H1 (cell line): ENCODE measurements at regions not wholly inside any gene's neighbourhood (a gene's known extent, or its start where the extent isn't known, plus 50 kb on each side); places are given as distances from the start of the nearest gene placed in this dataset.

Experiments
- CTCF ChIA-PET: fragments of 300-600 bp; sonication (Branson Sonifier 250); formaldehyde crosslinking; loops from one replicate; lab custom pipeline; 2021; ENCODE audit not compliant: partially characterized antibody; lab: Charles Lee
- POLR2A ChIA-PET: fragments of 300-600 bp; sonication (Branson Sonifier 250); formaldehyde crosslinking; loops from one replicate; lab custom pipeline; 2021; ENCODE audit warnings: inconsistent platforms; ENCODE audit not compliant: partially characterized antibody; lab: Charles Lee
- DNase-seq, 2 experiments: peaks; one replicate each; pipeline versions ENCODE4 v3.0.0 to v3.0.0-alpha.2; 2010 to 2022; ENCODE audit warnings: low spot score in 2 of 2, low read depth in 1 of 2, mixed read lengths in 1 of 2
- FAIRE-seq: peaks from 2 replicates; lab custom pipeline; 2011; peaks lifted over from hg19 to GRCh38; lab: Jason Lieb, UNC
- H2AFZ ChIP-seq: 2 replicates; pipeline ENCODE4 v1.8.1; 2012; ENCODE audit warnings: low read length, inconsistent platforms
- H2AK5ac ChIP-seq: 2 replicates; pipeline ENCODE4 v1.6.1; 2013; ENCODE audit warnings: low read depth, low read length
- H2BK120ac ChIP-seq: replicated peaks from 2 replicates; pipeline ENCODE3; 2013; ENCODE audit warnings: low read depth, low read length, inconsistent platforms
- H2BK12ac ChIP-seq: 2 replicates; pipeline ENCODE4 v1.6.1; 2013; ENCODE audit warnings: low read depth, low read length
- H2BK15ac ChIP-seq: 2 replicates; pipeline ENCODE4 v1.6.1; 2013; ENCODE audit warnings: low read length
- H2BK20ac ChIP-seq: 2 replicates; pipeline ENCODE4 v1.6.1; 2013; ENCODE audit warnings: low read length
- H2BK5ac ChIP-seq: 2 replicates; pipeline ENCODE4 v1.6.1; 2013; ENCODE audit warnings: low read depth, low read length
- H3K14ac ChIP-seq: 2 replicates; pipeline ENCODE4 v1.6.1; 2013; ENCODE audit warnings: inconsistent platforms; ENCODE audit not compliant: insufficient read length
- H3K18ac ChIP-seq: 2 replicates; pipeline ENCODE4 v1.6.1; 2013; ENCODE audit warnings: low read length; ENCODE audit errors: extremely low read depth
- H3K23ac ChIP-seq: 2 replicates; pipeline ENCODE4 v1.6.1; 2013; ENCODE audit warnings: inconsistent platforms; ENCODE audit not compliant: insufficient read length
- H3K23me2 ChIP-seq: 2 replicates; pipeline ENCODE4 v1.6.1; 2013; ENCODE audit warnings: low read depth, low read length
- H3K27ac ChIP-seq: 2 replicates; pipeline ENCODE4 v1.6.1; 2011; ENCODE audit warnings: low read depth, low read length, inconsistent platforms
- H3K27me3 ChIP-seq, 4 experiments: replicated peaks in 1 of 4; 1 replicate in 1 of 4; 2 replicates in 3 of 4; pipeline versions ENCODE4 v1.6.1 to v1.8.1; 2011 to 2013; ENCODE audit warnings: low read length in 3 of 4, mild to moderate bottlenecking in 3 of 4, inconsistent platforms in 2 of 4, mixed read lengths in 2 of 4, moderate library complexity in 1 of 4; ENCODE audit not compliant: control insufficient read depth in 3 of 4, insufficient read depth in 3 of 4; ENCODE audit errors: extremely low read depth in 1 of 4
- H3K36me3 ChIP-seq, 4 experiments: 2 replicates each; pipeline versions ENCODE4 v1.6.1 to v1.8.1; 2011 to 2013; ENCODE audit warnings: mild to moderate bottlenecking in 4 of 4, low read length in 3 of 4, moderate library complexity in 2 of 4, control low read depth in 1 of 4, inconsistent platforms in 1 of 4; ENCODE audit not compliant: insufficient read depth in 4 of 4, control insufficient read depth in 2 of 4
- H3K4ac ChIP-seq: replicated peaks from 2 replicates; pipeline ENCODE3; 2013; ENCODE audit warnings: low read length, low read depth, mixed read lengths, inconsistent platforms; ENCODE audit not compliant: insufficient read length
- H3K4me1 ChIP-seq, 4 experiments: replicated peaks in 1 of 4; 1 replicate in 1 of 4; 2 replicates in 3 of 4; pipeline versions ENCODE4 v1.6.1 to v1.8.1; 2011 to 2013; ENCODE audit warnings: low read length in 3 of 4, inconsistent platforms in 2 of 4, mixed read lengths in 1 of 4; ENCODE audit not compliant: insufficient read depth in 4 of 4, control insufficient read depth in 3 of 4
- H3K4me2 ChIP-seq, 2 experiments: 2 replicates each; pipeline versions ENCODE4 v1.6.1 to v1.8.1; 2011 to 2013; ENCODE audit warnings: low read depth in 2 of 2, low read length in 2 of 2, control low read depth in 1 of 2, inconsistent platforms in 1 of 2, mild to moderate bottlenecking in 1 of 2; ENCODE audit not compliant: insufficient read depth in 1 of 2
- H3K4me3 ChIP-seq, 4 experiments: fragments of 200-600, 300-600 bp in 1 of 4; sonication (generic), shearing (Covaris generic), sonication (Bioruptor Twin) in 1 of 4; 2 replicates each; pipeline versions ENCODE4 v1.5.1 to v1.8.1; 2011 to 2016; ENCODE audit warnings: low read length in 4 of 4, low read depth in 3 of 4, control low read depth in 2 of 4, inconsistent platforms in 2 of 4, mild to moderate bottlenecking in 2 of 4, mixed read lengths in 1 of 4, moderate library complexity in 1 of 4; ENCODE audit not compliant: insufficient read depth in 2 of 4; ENCODE audit errors: extremely low read depth in 1 of 4
- H3K56ac ChIP-seq: replicated peaks from 2 replicates; pipeline ENCODE3; 2013; ENCODE audit warnings: low read depth, mild to moderate bottlenecking, mixed read lengths, low read length, inconsistent platforms; ENCODE audit not compliant: insufficient read length
- H3K79me1 ChIP-seq: 2 replicates; pipeline ENCODE4 v1.6.1; 2013; ENCODE audit warnings: low read depth, low read length, control low read depth
- H3K79me2 ChIP-seq, 2 experiments: 2 replicates each; pipeline versions ENCODE4 v1.6.1 to v1.8.1; 2012 to 2013; ENCODE audit warnings: low read length in 2 of 2, mild to moderate bottlenecking in 2 of 2, inconsistent platforms in 1 of 2; ENCODE audit not compliant: insufficient read depth in 2 of 2, control insufficient read depth in 1 of 2
- H3K9ac ChIP-seq, 4 experiments: replicated peaks in 1 of 4; 1 replicate in 1 of 4; 2 replicates in 3 of 4; pipeline versions ENCODE4 v1.6.1 to v1.8.1; 2011 to 2013; ENCODE audit warnings: low read depth in 3 of 4, low read length in 3 of 4, control low read depth in 2 of 4, mild to moderate bottlenecking in 2 of 4, moderate library complexity in 2 of 4, inconsistent platforms in 1 of 4; ENCODE audit errors: extremely low read depth in 1 of 4
- H3K9me3 ChIP-seq, 2 experiments: 2 replicates each; pipeline versions ENCODE4 v1.6.1 to v1.8.1; 2012 to 2013; ENCODE audit warnings: mild to moderate bottlenecking in 2 of 2, moderate library complexity in 2 of 2, control low read depth in 1 of 2, inconsistent platforms in 1 of 2, low read depth in 1 of 2, low read length in 1 of 2, mixed read lengths in 1 of 2; ENCODE audit not compliant: insufficient read depth in 2 of 2
- H4K20me1 ChIP-seq, 2 experiments: replicated peaks in 1 of 2; 2 replicates each; pipeline versions ENCODE3 to v1.8.1; 2011 to 2013; ENCODE audit warnings: inconsistent platforms in 2 of 2, low read length in 2 of 2, mild to moderate bottlenecking in 1 of 2; ENCODE audit not compliant: insufficient read depth in 2 of 2, control insufficient read depth in 1 of 2
- H4K5ac ChIP-seq: 2 replicates; pipeline ENCODE4 v1.6.1; 2013; ENCODE audit warnings: low read length, low read depth, mixed read lengths, inconsistent platforms; ENCODE audit not compliant: insufficient read length
- H4K8ac ChIP-seq: 2 replicates; pipeline ENCODE4 v1.8.0; 2013; ENCODE audit warnings: mild to moderate bottlenecking, moderate library complexity, low read length, inconsistent platforms; ENCODE audit not compliant: insufficient read depth; ENCODE audit errors: extremely low read depth
- H4K91ac ChIP-seq: replicated peaks from 2 replicates; pipeline ENCODE3; 2013; ENCODE audit warnings: low read length, mixed read lengths, inconsistent platforms; ENCODE audit not compliant: insufficient read length
- CBX5 ChIP-seq: fragments of 300-800, 300-1000 bp; sonication (generic); IDR thresholded peaks from 2 replicates; pipeline ENCODE4 v1.7.1; 2016; ENCODE audit warnings: antibody characterized with exemption, low read length, low read depth
- CTBP2 ChIP-seq: IDR thresholded peaks from 2 replicates; pipeline ENCODE4 v1.7.0; 2011; ENCODE audit warnings: borderline replicate concordance, mild to moderate bottlenecking, moderate library complexity, mixed read lengths, low read length; ENCODE audit not compliant: insufficient read depth, insufficient read length
- EP300 ChIP-seq, 2 experiments: IDR thresholded peaks; 1 replicate in 1 of 2; 2 replicates in 1 of 2; pipeline ENCODE4 v1.6.1; 2011 to 2012; ENCODE audit warnings: low read depth in 2 of 2, low read length in 2 of 2, mild to moderate bottlenecking in 2 of 2, borderline replicate concordance in 1 of 2, inconsistent platforms in 1 of 2, moderate library complexity in 1 of 2
- GTF2F1 ChIP-seq: IDR thresholded peaks from 2 replicates; pipeline ENCODE4 v1.6.1; 2012; ENCODE audit warnings: low read depth, low read length, improper control_type of control experiment, borderline replicate concordance
- SIRT6 ChIP-seq: IDR thresholded peaks from one replicate; pipeline ENCODE4 v1.7.1; 2012; ENCODE audit warnings: low read length, inconsistent platforms
- SP1 ChIP-seq: IDR thresholded peaks from 2 replicates; pipeline ENCODE4 v1.6.1; 2011; ENCODE audit warnings: low read depth, low read length
- WGBS, 2 experiments: shearing (Covaris generic) in 1 of 2; methylation state at CpG; one replicate each; pipeline versions ENCODE4 v1.1.6 to v1.1.7; 2013 to 2015; ENCODE audit warnings: low lambda C conversion rate in 2 of 2, mixed read lengths in 2 of 2, inconsistent platforms in 1 of 2, low coverage in 1 of 2, missing lambda C conversion rate in 1 of 2; ENCODE audit not compliant: insufficient replicate concordance in 2 of 2, insufficient coverage in 1 of 2, insufficient read length in 1 of 2; ENCODE audit errors: extremely low coverage in 1 of 2, missing lambda C conversion rate in 1 of 2; 5-methylcytosine and 5-hydroxymethylcytosine counted together

GRCh38 chr4:55727746-55728145 is 91.6 kb upstream of the NMU start:
- H3K79me2 ChIP-seq = no peaks in the 10 kb centered on the region
- no peak overlapping the region for H2AFZ ChIP-seq
- H3K36me3 ChIP-seq = no peaks in the 10 kb centered on the region
- no peaks in the 10 kb centered on the region for H4K20me1 ChIP-seq
- WGBS, 2 experiments = 94% methylated on average over 2 of the region's 2 CpGs; no CpG with 5 or more reads in 1 of the 2 experiments
- no peak overlapping the region for H2AK5ac ChIP-seq
- no peaks in the 10 kb centered on the region for H3K9me3 ChIP-seq
- no peak overlapping the region for H2BK12ac ChIP-seq
- no peak overlapping the region for H3K4me2 ChIP-seq
- no peak overlapping the region for H3K4me3 ChIP-seq
- TF ChIP-seq GTF2F1 (no peak), CTBP2 (no peak), SIRT6 (no peak), SP1 (no peak), CBX5 (no peak), EP300 (IDR thresholded peaks at IDR 0.05; ENCODE audit: borderline replicate concordance in 1 of 2, low read depth in 2 of 2, low read length in 2 of 2) (no peak)
- H2BK15ac ChIP-seq = no peak overlapping the region
- H3K23ac ChIP-seq = no peak overlapping the region
- H3K79me1 ChIP-seq = no peaks in the 10 kb centered on the region
- H4K8ac ChIP-seq = no peak overlapping the region
- H4K5ac ChIP-seq = no peak overlapping the region
- H3K27me3 ChIP-seq = no peaks in the 10 kb centered on the region
- no peak overlapping the region for H3K9ac ChIP-seq
- no peak overlapping the region for H2BK20ac ChIP-seq
- FAIRE-seq (no peak), DNase-seq (no peak)
- H3K18ac ChIP-seq = no peak overlapping the region
- H2BK120ac ChIP-seq = no peak overlapping the region
- H3K27ac ChIP-seq = no peak overlapping the region
- H2BK5ac ChIP-seq = no peak overlapping the region
- H4K91ac ChIP-seq = no peak overlapping the region
- no peaks in the 10 kb centered on the region for H3K23me2 ChIP-seq
- no peak overlapping the region for H3K14ac ChIP-seq
- H3K4me1 ChIP-seq = no peaks in the 10 kb centered on the region
- POLR2A ChIA-PET = no interaction called here
- H3K4ac ChIP-seq = no peak overlapping the region
- CTCF ChIA-PET = interaction anchor here (1.2 kb wide), 1 partner anchor 9 kb away, joined by 3 read pairs; no protein-coding TSS in a partner anchor
- no peak overlapping the region for H3K56ac ChIP-seq
